GM20431 (cell line): ENCODE measurements at regions not wholly inside any gene's neighbourhood (a gene's known extent, or its start where the extent isn't known, plus 50 kb on each side); places are given as distances from the start of the nearest gene placed in this dataset.

Source experiments
- in situ Hi-C: fragments of 300-500 bp; cut with MseI, MboI; formaldehyde crosslinking; loops from one replicate; pipeline ENCODE4 v1.15.0; 2020; ENCODE audit warnings: low sequenced_read_pairs; ENCODE audit not compliant: unreplicated experiment

- in situ Hi-C loops: no loop called here
These were observed 234.9 kb downstream of the SNAPC1 start for GRCh38 chr14:61997161-61997560.

DNA sequence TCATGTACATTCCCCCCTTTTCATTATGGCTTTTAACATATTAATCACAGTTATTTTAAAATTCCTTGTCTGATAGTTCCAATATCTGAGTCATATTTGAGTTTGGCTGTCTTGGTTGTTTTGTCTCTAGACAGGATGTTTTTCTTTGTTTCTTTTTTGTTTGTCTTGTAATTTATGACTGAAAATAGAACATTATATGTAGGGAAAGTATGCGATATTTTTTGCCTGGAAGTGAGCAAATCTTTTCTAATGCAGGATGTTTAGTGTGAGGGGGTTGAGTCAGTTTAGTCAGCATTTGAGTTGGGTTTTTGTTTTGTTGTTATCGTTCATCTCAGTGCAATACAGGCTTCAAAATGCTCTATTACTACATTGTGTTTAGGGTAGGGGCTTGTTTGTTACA lies 239.7 kb downstream of the SNAPC1 start:
- in situ Hi-C loops: no loop called here

- in situ Hi-C loops: no loop called here
These were observed 240.4 kb downstream of the SNAPC1 start for GRCh38 chr14:62002642-62003041.

- in situ Hi-C loops: no loop called here
These were observed 241.5 kb downstream of the SNAPC1 start for GRCh38 chr14:62003701-62004100.

GRCh38 chr14:62006116-62006731 lies 244.0 kb downstream of the SNAPC1 start:
- in situ Hi-C loops: no loop called here

GRCh38 chr14:62015243-62015642 lies 253.0 kb downstream of the SNAPC1 start:
- in situ Hi-C loops: no loop called here

GRCh38 chr14:62015945-62016344 lies 253.7 kb downstream of the SNAPC1 start:
- in situ Hi-C loops: no loop called here

- in situ Hi-C loops: no loop called here
These were observed 255.5 kb downstream of the SNAPC1 start for GRCh38 chr14:62017651-62018230.

GRCh38 chr14:62018606-62019005 lies 256.4 kb downstream of the SNAPC1 start:
- in situ Hi-C loops: no loop called here

- in situ Hi-C loops: no loop called here
These were observed 265.7 kb downstream of the SNAPC1 start for GRCh38 chr14:62027958-62028357.

DNA sequence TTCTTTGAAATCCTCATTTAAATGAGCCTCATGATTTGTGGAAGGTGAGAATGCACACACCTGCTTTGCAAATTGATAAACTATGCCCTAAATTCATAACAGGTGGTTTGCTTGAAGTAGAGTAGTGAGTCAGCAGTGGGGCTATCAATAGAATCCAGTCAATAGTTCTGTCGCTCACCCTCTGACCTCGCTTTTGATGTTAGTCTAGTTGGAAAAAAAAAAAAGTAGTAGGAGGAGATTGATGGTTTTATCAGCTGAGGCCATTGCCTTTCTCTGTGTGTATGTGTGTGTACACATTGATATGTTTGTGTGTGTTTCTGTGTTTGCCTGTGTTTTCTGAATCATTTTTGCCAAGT lies 267.3 kb downstream of the SNAPC1 start:
- in situ Hi-C loops: no loop called here

DNA sequence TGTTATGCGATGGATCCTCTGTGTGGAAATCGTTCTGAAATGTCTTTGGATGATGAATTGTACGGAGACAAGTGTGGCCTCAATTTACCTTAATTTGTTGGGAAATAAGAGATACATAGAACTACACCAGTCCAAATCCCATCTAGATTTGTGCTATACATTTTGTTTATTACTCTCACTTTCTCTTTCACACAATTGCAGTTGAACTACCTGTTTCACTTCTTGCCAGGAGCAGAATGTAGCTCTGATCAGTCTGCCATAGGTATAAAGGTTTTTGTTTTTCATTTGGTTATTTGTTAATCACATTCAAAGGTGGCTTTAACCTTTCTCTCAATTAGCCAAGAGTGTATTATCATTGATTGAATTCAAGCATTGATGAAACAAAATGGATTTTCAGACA lies 268.2 kb downstream of the SNAPC1 start:
- in situ Hi-C loops: no loop called here

- in situ Hi-C loops: no loop called here
These were observed 269.3 kb downstream of the SNAPC1 start for GRCh38 chr14:62031504-62031903.

DNA sequence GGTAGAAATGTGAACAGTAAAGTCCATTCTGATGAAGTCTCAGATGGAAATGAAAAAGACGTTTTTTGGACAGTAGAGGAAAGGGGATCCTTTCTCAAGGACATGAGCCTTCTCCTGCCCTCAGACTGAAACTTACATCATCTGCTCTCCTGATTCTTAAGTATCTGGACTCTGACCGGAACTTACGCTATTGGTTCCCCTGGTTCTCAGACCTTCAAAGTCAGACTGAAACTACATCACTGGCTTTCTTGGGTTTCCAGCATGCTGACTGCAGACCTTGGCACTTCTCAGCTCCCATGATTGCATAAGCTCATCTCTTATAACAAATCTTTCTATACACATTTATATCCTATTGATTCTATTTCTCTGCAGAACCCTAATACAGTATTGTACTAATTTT lies 291.0 kb downstream of the SNAPC1 start:
- in situ Hi-C loops: no loop called here

GRCh38 chr14:62056789-62057188 lies 294.6 kb downstream of the SNAPC1 start:
- in situ Hi-C loops: no loop called here

DNA sequence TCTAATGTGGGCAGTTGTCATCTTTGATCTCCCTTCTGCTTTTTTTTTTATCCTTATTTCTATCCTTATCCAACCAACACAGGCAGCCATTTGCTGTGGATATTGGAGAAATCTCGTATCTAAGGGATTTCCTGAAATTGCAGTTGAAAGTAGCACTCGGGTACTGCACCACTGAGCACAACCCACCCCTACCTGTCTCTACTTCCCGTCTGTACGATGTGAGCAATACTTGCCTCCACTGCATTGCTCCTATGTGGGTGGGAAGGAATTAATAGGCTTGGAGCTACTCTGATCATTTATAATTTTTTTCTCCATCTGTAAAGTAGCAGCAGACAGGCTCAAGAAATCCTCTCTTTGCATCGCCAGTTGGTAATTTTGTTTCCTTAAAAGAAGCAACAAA lies 300.4 kb downstream of the SNAPC1 start:
- in situ Hi-C loops: no loop called here

DNA sequence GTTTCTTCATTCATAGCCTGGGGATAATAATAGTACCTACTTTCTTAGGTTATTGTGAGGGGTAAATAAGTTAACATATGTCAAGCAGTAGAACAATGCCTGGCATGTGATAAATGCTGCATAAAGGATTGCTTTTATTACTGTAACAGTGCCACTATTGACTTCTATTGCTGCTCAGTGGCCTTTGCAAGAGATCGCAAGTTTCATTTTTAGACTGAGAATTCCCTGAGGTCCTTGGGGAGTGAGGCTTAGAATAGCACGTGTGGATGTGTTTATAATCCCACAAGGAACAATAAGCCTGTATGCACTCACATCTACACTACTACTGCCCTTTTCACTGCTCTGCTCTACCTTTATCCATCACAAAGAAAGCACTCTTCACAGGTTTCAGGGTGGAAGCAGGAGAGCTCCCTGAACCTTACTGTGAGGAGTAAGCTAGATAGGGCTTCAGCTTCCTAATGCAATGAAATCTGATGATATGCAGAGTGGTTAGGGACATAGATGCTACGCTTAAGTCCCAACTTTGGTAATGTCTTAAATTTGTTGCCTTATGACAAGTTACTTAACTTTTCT lies 302.6 kb downstream of the SNAPC1 start:
- in situ Hi-C loops: no loop called here

DNA sequence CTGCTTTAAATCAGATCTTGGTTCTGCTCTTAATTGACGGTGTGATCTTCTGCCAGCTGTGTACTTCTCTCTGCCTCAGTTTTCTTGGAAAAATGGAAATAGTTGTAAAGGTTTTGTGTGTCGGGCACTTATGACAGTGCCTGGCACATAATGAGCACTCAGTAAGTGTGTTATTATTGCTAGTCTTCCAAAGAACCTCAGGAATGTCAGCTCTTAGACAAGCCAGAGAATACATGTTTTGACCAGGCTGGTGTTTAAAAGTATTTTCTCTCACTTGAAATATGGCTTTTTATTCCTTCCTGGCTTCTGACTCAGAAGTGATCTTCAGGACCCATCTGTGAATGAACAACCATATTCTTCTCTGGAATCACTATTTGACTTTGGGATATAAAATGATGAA lies 304.1 kb downstream of the SNAPC1 start:
- in situ Hi-C loops: no loop called here

DNA sequence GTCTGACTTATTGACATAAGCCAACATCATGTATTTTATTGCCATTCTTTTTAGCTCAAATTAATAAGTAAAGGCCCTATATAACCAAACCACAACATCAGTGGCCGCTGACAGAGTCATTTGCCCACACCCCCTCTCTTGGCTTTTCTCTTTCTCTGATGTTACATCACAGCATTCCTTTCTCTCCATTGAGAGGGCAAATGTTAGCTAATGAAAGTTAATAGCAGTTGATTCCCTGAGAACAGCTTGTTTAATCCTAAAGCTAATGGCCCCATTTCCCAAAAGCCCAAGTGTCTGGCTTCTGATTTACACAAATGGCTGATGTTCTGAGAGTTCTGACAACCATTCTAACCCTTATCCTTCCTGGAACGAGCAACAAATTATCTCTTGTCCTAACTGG lies 308.8 kb downstream of the SNAPC1 start:
- in situ Hi-C loops: no loop called here

GRCh38 chr14:62076368-62076767 lies 314.1 kb downstream of the SNAPC1 start:
- in situ Hi-C loops: no loop called here

- in situ Hi-C loops: no loop called here
These were observed 314.8 kb downstream of the SNAPC1 start for GRCh38 chr14:62076825-62077605.
